A204.1 (cell line): ENCODE measurements at regions not wholly inside any gene's neighbourhood (a gene's known extent, or its start where the extent isn't known, plus 50 kb on each side); places are given as distances from the start of the nearest gene placed in this dataset.

Source experiments
- FAIRE-seq: peaks from 2 replicates; lab custom pipeline; 2012; peaks lifted over from hg19 to GRCh38; lab: Jason Lieb, UNC

- FAIRE-seq: no peak
Measured at GRCh38 chr6:18963439-18963838, 576.3 kb downstream of the RNF144B start.

GRCh38 chr6:18973251-18973650, 586.1 kb downstream of the RNF144B start:
- no peak for FAIRE-seq

DNA sequence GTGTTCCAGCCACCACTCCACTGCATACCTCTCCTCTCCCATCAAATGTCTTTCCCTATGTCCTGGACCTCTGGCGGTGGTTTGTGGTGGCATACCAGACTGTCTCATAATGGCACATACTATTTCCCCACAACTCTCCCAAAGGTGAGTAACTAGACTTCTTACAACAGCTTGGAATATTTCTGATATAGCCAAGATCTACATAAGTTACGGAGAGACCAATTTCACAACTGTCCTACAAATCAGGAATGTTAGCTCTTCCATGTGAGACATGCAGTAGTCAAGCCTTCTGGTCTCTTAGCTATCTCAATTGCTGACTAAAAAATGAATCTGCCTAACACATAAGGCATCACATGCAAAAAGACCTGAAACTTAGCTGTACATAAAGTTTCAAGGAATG, 588.9 kb downstream of the RNF144B start:
- no peak for FAIRE-seq

DNA sequence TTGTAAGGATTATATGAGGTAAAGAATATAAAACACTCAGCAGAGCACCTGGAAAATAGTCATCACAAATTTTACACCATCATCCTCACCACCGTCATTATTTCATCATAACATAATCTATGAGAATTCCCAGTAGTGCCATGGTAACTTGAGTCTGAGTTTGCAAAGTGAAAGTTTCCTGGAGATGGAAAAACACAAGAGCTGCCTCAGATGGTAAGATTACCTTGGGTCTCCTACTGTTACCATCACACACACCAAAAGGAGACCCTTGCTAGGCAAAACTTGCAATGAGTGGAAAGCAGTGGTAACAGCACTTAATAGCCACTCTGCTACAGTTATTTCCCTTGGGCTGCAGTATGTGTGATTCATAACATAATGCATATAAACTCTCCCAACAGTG, 589.8 kb downstream of the RNF144B start:
- no peak for FAIRE-seq

DNA sequence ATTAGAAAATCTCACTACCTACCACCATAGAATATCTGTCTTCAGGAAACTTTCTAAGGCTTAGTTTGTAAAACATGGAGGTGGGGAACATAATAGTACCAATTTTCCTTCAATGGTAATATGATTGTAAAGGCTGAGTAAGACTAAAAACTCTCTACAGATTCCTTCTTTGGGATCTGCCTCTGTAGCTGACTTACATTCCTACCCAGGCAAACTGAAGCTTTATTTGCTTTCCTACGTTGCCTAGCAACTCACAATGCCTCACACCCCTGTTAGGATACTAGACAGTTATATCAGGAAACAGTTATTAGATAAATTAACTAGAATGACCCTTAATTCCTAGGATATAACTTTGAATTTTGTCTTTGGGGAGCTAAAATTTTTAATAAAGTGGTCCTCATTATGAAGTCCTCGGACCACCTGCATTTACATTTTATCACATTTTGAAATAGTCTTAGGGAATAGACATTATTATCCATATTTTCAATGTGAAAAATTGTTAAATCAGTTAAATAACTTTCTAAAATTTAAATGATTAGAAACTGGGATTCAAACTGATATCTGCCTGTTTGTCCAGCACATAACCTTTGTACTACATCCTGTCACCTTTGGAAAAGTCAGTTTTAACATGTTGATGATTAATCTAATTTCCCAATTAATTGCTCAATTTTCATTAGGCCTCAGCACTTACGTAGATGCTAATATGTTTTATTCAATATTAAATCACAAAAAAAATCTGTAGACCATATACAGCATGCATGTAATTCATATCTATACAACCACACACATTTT, 591.4 kb downstream of the RNF144B start:
- no peak for FAIRE-seq

GRCh38 chr6:18985061-18985460, 597.9 kb downstream of the RNF144B start:
- FAIRE-seq: no peak

- FAIRE-seq: no peak
Measured at GRCh38 chr6:18985996-18986395, 598.8 kb downstream of the RNF144B start.

- FAIRE-seq: no peak
Measured at GRCh38 chr6:18988636-18989035, 601.5 kb downstream of the RNF144B start.

DNA sequence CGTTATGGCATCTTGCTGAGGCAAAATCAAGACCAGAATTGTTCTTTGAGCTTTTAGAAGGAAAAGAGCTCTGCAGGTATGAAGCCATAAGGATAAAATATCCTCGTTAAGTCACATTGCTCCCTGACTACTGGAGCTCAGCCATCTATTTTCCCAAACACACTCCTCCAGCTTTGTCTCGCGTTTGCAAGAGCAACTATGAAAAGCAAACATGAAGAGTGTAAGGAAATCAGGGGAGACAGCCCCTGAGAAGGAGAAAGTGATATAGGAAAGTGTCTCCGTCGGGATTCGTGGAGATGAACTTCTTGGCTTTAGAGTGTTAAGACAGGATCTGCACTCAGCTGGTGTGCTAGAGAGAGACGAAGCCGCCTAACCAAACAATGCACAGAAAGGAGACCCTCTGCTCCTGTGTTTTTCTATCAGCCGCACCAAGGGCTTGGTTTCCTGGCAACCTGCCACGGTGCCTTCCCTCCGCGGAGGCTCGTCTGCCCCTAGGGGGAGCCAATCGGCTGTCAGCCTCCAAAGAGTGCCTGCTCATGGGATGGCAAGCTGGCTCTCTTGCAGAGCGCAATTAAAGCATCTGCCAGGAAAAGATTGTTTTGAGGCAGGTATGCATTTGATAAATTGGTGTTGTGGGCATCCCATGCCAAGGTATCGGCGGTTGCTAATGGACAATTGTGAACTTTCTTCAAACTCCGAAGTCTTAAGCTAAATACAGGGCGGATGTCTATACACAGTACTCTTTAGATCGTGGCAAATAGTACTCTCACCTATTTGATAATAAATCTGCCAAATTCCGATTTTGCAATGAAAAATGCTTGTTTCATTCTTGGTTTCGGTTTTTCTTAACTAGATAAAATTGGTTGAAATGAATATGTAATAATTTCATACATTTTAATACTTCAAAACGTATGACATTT, 603.2 kb downstream of the RNF144B start:
- FAIRE-seq: no peak

GRCh38 chr6:18997375-18997826, 610.3 kb downstream of the RNF144B start:
- FAIRE-seq: peak; percentile 11

DNA sequence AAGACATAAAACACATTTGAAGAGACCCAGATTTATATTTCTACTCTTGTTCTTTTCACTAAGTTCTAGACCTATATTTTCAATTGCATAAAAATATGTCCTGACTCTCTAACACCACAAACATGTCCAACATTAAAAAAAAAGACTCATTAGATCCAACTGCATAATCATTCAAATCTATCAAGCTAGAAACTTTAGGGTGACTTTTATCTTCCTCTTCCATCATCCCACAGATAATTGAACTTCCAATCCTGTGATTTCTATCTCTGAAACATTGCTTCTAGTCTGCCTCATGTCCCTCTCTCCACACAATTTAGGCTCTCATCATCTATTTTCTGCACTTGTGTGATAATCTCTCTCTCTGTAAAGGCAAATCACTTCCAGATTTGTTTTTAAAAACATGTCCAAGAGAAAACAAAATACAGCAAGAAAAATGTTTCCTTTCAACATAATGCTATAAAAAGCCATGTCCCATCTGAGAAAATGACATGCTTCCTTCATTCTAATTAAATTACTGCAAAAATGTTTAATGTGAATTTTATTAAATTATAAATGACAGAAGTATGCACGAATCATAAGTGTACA, 615.9 kb downstream of the RNF144B start:
- FAIRE-seq: no peak

DNA sequence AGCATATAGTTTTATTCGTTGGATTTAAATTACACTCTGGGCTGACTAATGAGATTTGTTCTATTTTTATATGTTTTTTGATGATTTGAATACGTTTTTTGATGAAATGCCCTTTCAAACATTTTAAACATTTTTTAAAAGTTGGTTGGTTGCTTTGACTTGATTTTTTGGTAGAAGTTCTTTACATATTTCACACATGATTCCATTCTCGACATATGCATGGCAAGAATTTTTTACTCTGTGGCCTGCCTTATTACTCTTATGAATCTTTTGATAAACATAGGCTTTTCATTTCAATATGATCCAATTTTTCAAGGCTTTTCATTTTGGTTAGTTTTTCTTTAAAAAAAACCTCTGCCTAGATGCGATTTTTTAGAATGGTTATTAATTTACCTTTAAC, 617.0 kb downstream of the RNF144B start:
- no peak for FAIRE-seq

- FAIRE-seq: no peak
Measured at GRCh38 chr6:19009769-19010168, 622.6 kb downstream of the RNF144B start.

GRCh38 chr6:19013026-19013705, 626.0 kb downstream of the RNF144B start:
- FAIRE-seq: no peak

GRCh38 chr6:19024737-19025136, 637.6 kb downstream of the RNF144B start:
- FAIRE-seq: no peak

GRCh38 chr6:19028201-19028600, 641.1 kb downstream of the RNF144B start:
- no peak for FAIRE-seq

DNA sequence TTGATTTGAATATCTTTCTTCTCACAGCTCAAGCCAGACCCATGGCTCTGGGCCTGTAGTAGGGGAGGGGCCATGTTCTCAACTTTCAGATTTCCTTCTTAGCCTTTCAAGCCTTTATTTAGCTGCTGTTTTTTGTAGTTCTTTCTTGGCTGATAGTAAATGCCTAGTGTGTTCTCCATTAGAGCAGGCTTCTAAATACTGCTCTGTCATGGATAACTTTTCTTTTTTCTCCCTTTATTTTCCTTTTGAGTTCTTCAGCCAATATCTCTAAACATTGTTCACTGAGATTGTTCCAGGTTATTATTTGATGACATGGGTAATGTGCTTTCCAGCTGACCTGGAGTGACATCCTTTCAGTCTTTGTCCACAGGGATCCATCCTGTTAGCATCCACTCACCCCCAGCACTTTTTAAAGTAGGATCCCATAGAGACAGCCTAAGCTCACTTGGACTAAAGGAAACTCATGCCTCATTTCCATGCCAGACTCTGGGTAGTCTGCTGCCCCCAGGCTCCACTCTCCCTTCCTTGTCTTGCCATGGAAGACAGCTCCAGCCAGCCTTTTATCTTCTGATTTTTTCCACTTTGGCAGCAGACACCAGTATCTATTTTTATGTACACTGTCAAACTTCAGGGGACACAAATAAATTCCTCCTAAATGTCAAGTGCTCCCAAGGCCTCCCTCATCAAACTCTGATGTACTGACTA, 645.6 kb downstream of the RNF144B start:
- no peak for FAIRE-seq

- FAIRE-seq: no peak
Measured at GRCh38 chr6:19033683-19034082, 646.5 kb downstream of the RNF144B start.

DNA sequence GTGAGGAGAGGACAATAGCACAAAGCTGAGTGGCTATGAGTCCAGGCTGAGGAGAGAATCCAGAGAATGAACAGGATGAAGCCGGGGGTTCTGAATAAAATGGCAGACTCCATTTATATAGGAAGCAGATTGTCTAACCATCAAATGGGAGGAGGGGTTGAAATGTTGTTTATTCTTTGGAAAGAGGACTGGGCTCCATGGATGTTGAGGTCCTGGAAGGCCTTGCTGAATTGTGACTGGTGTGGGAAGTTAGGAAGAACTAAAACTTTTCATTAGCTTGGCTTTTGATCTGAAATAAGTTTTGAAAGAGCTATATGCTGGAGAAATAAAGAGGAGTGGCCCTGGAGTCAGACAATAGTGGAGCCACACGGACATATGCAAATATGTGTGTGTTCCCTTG, 647.8 kb downstream of the RNF144B start:
- no peak for FAIRE-seq

DNA sequence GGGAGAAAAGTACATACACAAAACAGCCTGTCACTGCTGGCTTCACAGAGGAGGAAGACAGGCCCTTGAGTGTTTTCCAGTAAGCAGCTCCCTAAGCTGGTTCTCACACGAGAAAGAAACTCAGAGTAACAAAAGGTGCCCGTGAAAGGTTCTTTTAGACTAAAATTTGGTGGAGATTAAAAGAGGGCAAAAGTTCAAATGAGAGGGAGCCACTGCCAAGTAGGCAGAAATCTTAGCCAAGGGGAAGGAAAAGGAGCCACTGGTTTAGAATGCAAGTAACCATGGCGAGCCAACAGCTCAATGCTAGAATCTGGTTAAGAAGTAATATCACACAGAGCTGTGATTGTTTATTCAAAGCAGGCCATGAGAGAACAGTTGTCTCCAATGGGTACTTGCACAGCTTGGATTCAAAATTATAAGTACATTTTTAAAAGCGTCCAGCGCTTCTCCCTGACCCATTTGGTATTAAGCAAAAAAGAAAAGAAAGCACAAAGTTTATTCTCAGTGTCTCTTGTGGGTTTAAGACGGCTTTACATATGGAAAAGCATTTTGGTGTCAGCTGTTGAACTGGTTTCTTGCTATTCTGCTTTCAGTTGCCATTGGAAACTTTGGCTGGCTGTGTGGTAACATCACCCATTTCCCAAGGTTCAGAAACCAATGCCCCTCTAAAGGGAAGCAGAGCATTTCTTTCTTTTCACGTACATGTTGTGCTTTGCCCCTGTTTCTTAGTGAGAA, 648.5 kb downstream of the RNF144B start:
- no peak for FAIRE-seq

GRCh38 chr6:19036196-19036555, 649.0 kb downstream of the RNF144B start:
- FAIRE-seq: no peak
